IgD-negative memory B cell (primary cell): ENCODE measurements at regions not wholly inside any gene's neighbourhood (a gene's known extent, or its start where the extent isn't known, plus 50 kb on each side); places are given as distances from the start of the nearest gene placed in this dataset.

Experiments
- H3K27ac Mint-ChIP-seq, 3 donors: one replicate each; pipeline ENCODE4 v1.8.0; 2020 to 2022; ENCODE audit warnings: mild to moderate bottlenecking in 3 of 3, mixed read lengths in 3 of 3, moderate library complexity in 1 of 3
- H3K27me3 Mint-ChIP-seq: one replicate; pipeline ENCODE4 v1.8.0; 2021; ENCODE audit warnings: mixed read lengths
- H3K36me3 Mint-ChIP-seq: one replicate; pipeline ENCODE4 v1.8.0; 2020; ENCODE audit warnings: mild to moderate bottlenecking, mixed read lengths
- H3K4me1 Mint-ChIP-seq, 3 donors: one replicate each; pipeline ENCODE4 v1.8.0; 2020 to 2022; ENCODE audit warnings: mixed read lengths in 3 of 3, mild to moderate bottlenecking in 1 of 3
- H3K4me3 Mint-ChIP-seq, 4 donors: one replicate each; pipeline ENCODE4 v1.8.0; 2020 to 2022; ENCODE audit warnings: mild to moderate bottlenecking in 4 of 4, mixed read lengths in 4 of 4, moderate library complexity in 3 of 4
- H3K9me3 Mint-ChIP-seq, 3 donors: one replicate each; pipeline ENCODE4 v1.8.0; 2020 to 2021; ENCODE audit warnings: mixed read lengths in 3 of 3, mild to moderate bottlenecking in 1 of 3

GRCh38 chr5:74406844-74407243, 233.7 kb downstream of the ENC1 start:
- H3K4me3 Mint-ChIP-seq: no peak overlapping the region
- H3K27me3 Mint-ChIP-seq: peaks cover 15% of the 10 kb centered on the region
- H3K9me3 Mint-ChIP-seq: peaks cover 0 to 3% (median 0%) of the 10 kb centered on the region in 3 donors
- H3K36me3 Mint-ChIP-seq: no peaks in the 10 kb centered on the region
- H3K27ac Mint-ChIP-seq: no peak overlapping the region
- peaks cover 0 to 3% (median 1%) of the 10 kb centered on the region in 3 donors for H3K4me1 Mint-ChIP-seq

GRCh38 chr5:74405593-74405992, 234.9 kb downstream of the ENC1 start:
- Mint-ChIP-seq H3K36me3 (no peaks in the 10 kb centered on the region), H3K9me3 (peaks cover 0 to 3% (median 0%) of the 10 kb centered on the region in 3 donors), H3K4me3 (no peak overlapping the region), H3K4me1 (peaks cover 0 to 1% (median 0%) of the 10 kb centered on the region in 3 donors), H3K27me3 (peaks cover 8% of the 10 kb centered on the region), H3K27ac (no peak overlapping the region)

GRCh38 chr5:74404574-74405508, 235.7 kb downstream of the ENC1 start:
- Mint-ChIP-seq H3K27me3 (peaks cover 8% of the 10 kb centered on the region), H3K4me1 (peaks cover 0 to 1% (median 0%) of the 10 kb centered on the region in 3 donors), H3K9me3 (peaks cover 0 to 3% (median 0%) of the 10 kb centered on the region in 3 donors), H3K4me3 (no peak overlapping the region), H3K36me3 (no peaks in the 10 kb centered on the region), H3K27ac (no peak overlapping the region)

- Mint-ChIP-seq H3K36me3 (no peaks in the 10 kb centered on the region), H3K4me1 (peaks cover 0 to 1% (median 0%) of the 10 kb centered on the region in 3 donors), H3K9me3 (peaks cover 0 to 3% (median 0%) of the 10 kb centered on the region in 3 donors), H3K27ac (no peak overlapping the region), H3K4me3 (no peak overlapping the region), H3K27me3 (peaks cover 8% of the 10 kb centered on the region)
Measured at GRCh38 chr5:74403771-74404170, 236.8 kb downstream of the ENC1 start.

GRCh38 chr5:74402553-74402952, 238.0 kb downstream of the ENC1 start:
- Mint-ChIP-seq H3K4me1 (peaks cover 0 to 1% (median 0%) of the 10 kb centered on the region in 3 donors), H3K36me3 (no peaks in the 10 kb centered on the region), H3K9me3 (peaks cover 0 to 1% (median 0%) of the 10 kb centered on the region in 3 donors), H3K4me3 (no peak overlapping the region), H3K27me3 (peaks cover 1% of the 10 kb centered on the region), H3K27ac (no peak overlapping the region)

- no peak overlapping the region for H3K27ac Mint-ChIP-seq
- H3K4me1 Mint-ChIP-seq: peaks cover 0 to under 1% (median 0%) of the 10 kb centered on the region in 3 donors
- no peaks in the 10 kb centered on the region for H3K36me3 Mint-ChIP-seq
- peaks cover 0 to 1% (median 0%) of the 10 kb centered on the region in 3 donors for H3K9me3 Mint-ChIP-seq
- H3K4me3 Mint-ChIP-seq: no peak overlapping the region
- H3K27me3 Mint-ChIP-seq: peaks cover 1% of the 10 kb centered on the region
Measured at GRCh38 chr5:74401946-74402320, 238.6 kb downstream of the ENC1 start.

- H3K27ac Mint-ChIP-seq: no peak overlapping the region
Measured at GRCh38 chr5:74401281-74401945, 239.1 kb downstream of the ENC1 start.

GRCh38 chr5:74400067-74400466, 240.5 kb downstream of the ENC1 start:
- no peak overlapping the region for H3K27ac Mint-ChIP-seq
- no peaks in the 10 kb centered on the region for H3K36me3 Mint-ChIP-seq
- H3K27me3 Mint-ChIP-seq: peaks cover 1% of the 10 kb centered on the region
- H3K9me3 Mint-ChIP-seq: peaks cover 0 to 1% (median 0%) of the 10 kb centered on the region in 3 donors
- no peak overlapping the region for H3K4me3 Mint-ChIP-seq
- H3K4me1 Mint-ChIP-seq: no peaks in the 10 kb centered on the region

More at GRCh38 chr5:74401281-74401945, 239.1 kb downstream of the ENC1 start:
- Mint-ChIP-seq H3K27me3 (peaks cover 1% of the 10 kb centered on the region), H3K36me3 (no peaks in the 10 kb centered on the region), H3K4me3 (no peak overlapping the region), H3K9me3 (peaks cover 0 to 1% (median 0%) of the 10 kb centered on the region in 3 donors), H3K4me1 (no peaks in the 10 kb centered on the region)

GRCh38 chr5:74396913-74397622, 243.5 kb downstream of the ENC1 start:
- H3K4me3 Mint-ChIP-seq: no peak overlapping the region
- no peaks in the 10 kb centered on the region for H3K27me3 Mint-ChIP-seq
- peaks cover 0 to 1% (median 0%) of the 10 kb centered on the region in 3 donors for H3K9me3 Mint-ChIP-seq
- no peak overlapping the region for H3K27ac Mint-ChIP-seq
- no peaks in the 10 kb centered on the region for H3K36me3 Mint-ChIP-seq
- H3K4me1 Mint-ChIP-seq: no peaks in the 10 kb centered on the region

- H3K4me3 Mint-ChIP-seq: no peak overlapping the region
- peaks cover 0 to 1% (median 0%) of the 10 kb centered on the region in 3 donors for H3K9me3 Mint-ChIP-seq
- no peaks in the 10 kb centered on the region for H3K36me3 Mint-ChIP-seq
- H3K4me1 Mint-ChIP-seq: no peaks in the 10 kb centered on the region
- H3K27me3 Mint-ChIP-seq: no peaks in the 10 kb centered on the region
- no peak overlapping the region for H3K27ac Mint-ChIP-seq
Measured at GRCh38 chr5:74394916-74395880, 245.3 kb downstream of the ENC1 start.

GRCh38 chr5:74394528-74394915, 246.0 kb downstream of the ENC1 start:
- Mint-ChIP-seq H3K4me3 (no peak overlapping the region), H3K36me3 (no peaks in the 10 kb centered on the region), H3K27me3 (no peaks in the 10 kb centered on the region), H3K4me1 (no peaks in the 10 kb centered on the region), H3K9me3 (peaks cover 0 to 1% (median 0%) of the 10 kb centered on the region in 3 donors), H3K27ac (no peak overlapping the region)

- Mint-ChIP-seq H3K4me1 (no peaks in the 10 kb centered on the region), H3K27me3 (no peaks in the 10 kb centered on the region), H3K4me3 (no peak overlapping the region), H3K36me3 (no peaks in the 10 kb centered on the region), H3K9me3 (peaks cover 0 to 1% (median 0%) of the 10 kb centered on the region in 3 donors), H3K27ac (no peak overlapping the region)
Measured at GRCh38 chr5:74393943-74394342, 246.6 kb downstream of the ENC1 start.

- Mint-ChIP-seq H3K4me3 (no peak overlapping the region), H3K9me3 (no peaks in the 10 kb centered on the region), H3K27me3 (no peaks in the 10 kb centered on the region), H3K4me1 (no peaks in the 10 kb centered on the region), H3K36me3 (no peaks in the 10 kb centered on the region), H3K27ac (no peak overlapping the region)
Measured at GRCh38 chr5:74392711-74393351, 247.7 kb downstream of the ENC1 start.

- no peak overlapping the region for H3K27ac Mint-ChIP-seq
- no peaks in the 10 kb centered on the region for H3K36me3 Mint-ChIP-seq
- no peaks in the 10 kb centered on the region for H3K27me3 Mint-ChIP-seq
- H3K4me1 Mint-ChIP-seq: no peaks in the 10 kb centered on the region
- no peak overlapping the region for H3K4me3 Mint-ChIP-seq
- no peaks in the 10 kb centered on the region for H3K9me3 Mint-ChIP-seq
Measured at GRCh38 chr5:74391410-74391809, 249.1 kb downstream of the ENC1 start.
